H9 (cell line): ENCODE measurements at regions not wholly inside any gene's neighbourhood (a gene's known extent, or its start where the extent isn't known, plus 50 kb on each side); places are given as distances from the start of the nearest gene placed in this dataset.

Experiments
- DNase-seq: peaks from one replicate; pipeline ENCODE4 v3.0.0-alpha.2; 2017
- H2AFZ ChIP-seq: one replicate; pipeline ENCODE4 v1.6.1; 2013; ENCODE audit warnings: mild to moderate bottlenecking, low read length, control low read depth, moderate library complexity
- H2AK5ac ChIP-seq: 2 replicates; pipeline ENCODE4 v1.6.1; 2013; ENCODE audit warnings: low read length, control low read depth, mixed read lengths; ENCODE audit not compliant: insufficient read length
- H2BK120ac ChIP-seq: one replicate; pipeline ENCODE4 v1.6.1; 2013; ENCODE audit warnings: low read depth, mild to moderate bottlenecking, low read length, control low read depth, inconsistent platforms; ENCODE audit not compliant: poor library complexity, severe bottlenecking
- H2BK12ac ChIP-seq: 2 replicates; pipeline ENCODE4 v1.6.1; 2013; ENCODE audit warnings: low read length, control low read depth, mixed read lengths, low read depth; ENCODE audit not compliant: insufficient read length
- H2BK15ac ChIP-seq: 2 replicates; pipeline ENCODE4 v1.6.1; 2013; ENCODE audit warnings: low read depth, low read length, control low read depth
- H2BK20ac ChIP-seq: one replicate; pipeline ENCODE4 v1.6.1; 2013; ENCODE audit warnings: low read depth, mild to moderate bottlenecking, low read length, control low read depth, inconsistent platforms; ENCODE audit not compliant: poor library complexity, severe bottlenecking
- H2BK5ac ChIP-seq: 2 replicates; pipeline ENCODE4 v1.6.1; 2013; ENCODE audit warnings: low read length, control low read depth, mixed read lengths; ENCODE audit not compliant: insufficient read length
- H3K14ac ChIP-seq: 2 replicates; pipeline ENCODE4 v1.6.1; 2013; ENCODE audit warnings: low read length, control low read depth; ENCODE audit not compliant: insufficient read depth
- H3K18ac ChIP-seq: 2 replicates; pipeline ENCODE4 v1.6.1; 2013; ENCODE audit warnings: low read depth, mild to moderate bottlenecking, mixed read lengths, low read length, control low read depth; ENCODE audit not compliant: insufficient read length
- H3K23ac ChIP-seq: 2 replicates; pipeline ENCODE4 v1.6.1; 2013; ENCODE audit warnings: low read length, control low read depth, mixed read lengths, low read depth; ENCODE audit not compliant: insufficient read length
- H3K23me2 ChIP-seq: 2 replicates; pipeline ENCODE4 v1.6.1; 2013; ENCODE audit warnings: low read depth, mild to moderate bottlenecking, mixed read lengths, low read length, control low read depth; ENCODE audit not compliant: insufficient read length, poor library complexity, severe bottlenecking
- H3K27ac ChIP-seq: 2 replicates; pipeline ENCODE4 v1.5.1; 2013; ENCODE audit warnings: low read length, control low read depth, mixed read lengths, low read depth; ENCODE audit not compliant: insufficient read length
- H3K27me3 ChIP-seq: 2 replicates; pipeline ENCODE4 v1.6.1; 2013; ENCODE audit warnings: low read length, control low read depth, inconsistent platforms; ENCODE audit not compliant: insufficient read depth
- H3K4ac ChIP-seq: 2 replicates; pipeline ENCODE4 v1.6.1; 2013; ENCODE audit warnings: low read depth, mild to moderate bottlenecking, control low read depth, inconsistent platforms, low read length, moderate library complexity
- H3K4me1 ChIP-seq: 2 replicates; pipeline ENCODE4 v1.6.1; 2013; ENCODE audit warnings: low read length, control low read depth, inconsistent platforms; ENCODE audit not compliant: insufficient read depth
- H3K4me2 ChIP-seq: 2 replicates; pipeline ENCODE4 v1.6.1; 2013; ENCODE audit warnings: low read length, control low read depth, mixed read lengths; ENCODE audit not compliant: insufficient read length, insufficient read depth
- H3K56ac ChIP-seq: 2 replicates; pipeline ENCODE4 v1.6.1; 2013; ENCODE audit warnings: low read depth, mild to moderate bottlenecking, mixed read lengths, low read length, control low read depth; ENCODE audit not compliant: insufficient read length
- H3K79me1 ChIP-seq: 2 replicates; pipeline ENCODE4 v1.6.1; 2013; ENCODE audit warnings: low read depth, mild to moderate bottlenecking, moderate library complexity, low read length, control low read depth, inconsistent platforms; ENCODE audit not compliant: insufficient read depth, poor library complexity, severe bottlenecking
- H3K79me2 ChIP-seq: 2 replicates; pipeline ENCODE4 v1.6.1; 2013; ENCODE audit warnings: low read length, control low read depth, inconsistent platforms; ENCODE audit not compliant: insufficient read depth
- H3K9ac ChIP-seq: 2 replicates; pipeline ENCODE4 v1.6.1; 2013; ENCODE audit warnings: low read length, control low read depth, mixed read lengths; ENCODE audit not compliant: insufficient read length; ENCODE audit errors: extremely low read depth
- H3K9me3 ChIP-seq: one replicate; pipeline ENCODE4 v1.6.1; 2013; ENCODE audit warnings: low read depth, low read length, inconsistent platforms; ENCODE audit not compliant: control insufficient read depth
- H3T11ph ChIP-seq: one replicate; pipeline ENCODE4 v1.6.1; 2013; ENCODE audit warnings: mild to moderate bottlenecking, low read length, control low read depth, inconsistent platforms
- H4K20me1 ChIP-seq: one replicate; pipeline ENCODE4 v1.6.1; 2013; ENCODE audit not compliant: control insufficient read depth, insufficient read length, insufficient read depth
- H4K5ac ChIP-seq: 2 replicates; pipeline ENCODE4 v1.6.1; 2013; ENCODE audit warnings: low read depth, mild to moderate bottlenecking, mixed read lengths, low read length, control low read depth; ENCODE audit not compliant: insufficient read length
- H4K8ac ChIP-seq: replicated peaks from 2 replicates; pipeline ENCODE4 v1.6.1; 2013; ENCODE audit warnings: low read length, control low read depth, mixed read lengths, low read depth; ENCODE audit not compliant: insufficient read length
- H4K91ac ChIP-seq: 2 replicates; pipeline ENCODE4 v1.6.1; 2013; ENCODE audit warnings: low read depth, mild to moderate bottlenecking, moderate library complexity, mixed read lengths, low read length, control low read depth; ENCODE audit not compliant: insufficient read length
- H3K27ac Mint-ChIP-seq, 3 experiments: 2 replicates in 2 of 3; 3 replicates in 1 of 3; pipeline ENCODE4 v1.8.0; 2020 to 2021; ENCODE audit warnings: mixed read lengths in 3 of 3, mild to moderate bottlenecking in 1 of 3, moderate library complexity in 1 of 3
- H3K27me3 Mint-ChIP-seq: 2 replicates; pipeline ENCODE4 v1.8.0; 2021; ENCODE audit warnings: low read depth, mild to moderate bottlenecking, moderate library complexity, mixed read lengths
- H3K36me3 Mint-ChIP-seq, 3 experiments: 2 replicates in 2 of 3; 3 replicates in 1 of 3; pipeline ENCODE4 v1.8.0; 2020 to 2021; ENCODE audit warnings: low read depth in 3 of 3, mixed read lengths in 3 of 3; ENCODE audit not compliant: insufficient read depth in 1 of 3
- H3K4me1 Mint-ChIP-seq, 2 experiments: 2 replicates each; pipeline ENCODE4 v1.8.0; 2020; ENCODE audit warnings: mixed read lengths in 2 of 2
- H3K4me3 Mint-ChIP-seq, 2 experiments: 2 replicates in 1 of 2; 3 replicates in 1 of 2; pipeline ENCODE4 v1.8.0; 2020 to 2021; ENCODE audit warnings: mild to moderate bottlenecking in 2 of 2, mixed read lengths in 2 of 2, moderate library complexity in 1 of 2
- H3K9me3 Mint-ChIP-seq, 2 experiments: 2 replicates in 1 of 2; 3 replicates in 1 of 2; pipeline ENCODE4 v1.8.0; 2020; ENCODE audit warnings: mild to moderate bottlenecking in 2 of 2, mixed read lengths in 2 of 2, moderate library complexity in 1 of 2
- CTCF ChIP-seq: fragments of 200-600 bp; sonication (generic); conservative IDR thresholded peaks from 3 replicates; pipeline ENCODE4 v1.8.0; 2021; ENCODE audit warnings: antibody characterized with exemption, mild to moderate bottlenecking
- WGBS: extraction: QIAGEN DNeasy Blood & Tissue Kit; methylation state at CpG from one replicate; pipeline ENCODE4 v1.1.7; 2013; ENCODE audit warnings: missing lambda C conversion rate, low lambda C conversion rate, mixed read lengths; ENCODE audit not compliant: insufficient read length; ENCODE audit errors: extremely low coverage; 5-methylcytosine and 5-hydroxymethylcytosine counted together

DNA sequence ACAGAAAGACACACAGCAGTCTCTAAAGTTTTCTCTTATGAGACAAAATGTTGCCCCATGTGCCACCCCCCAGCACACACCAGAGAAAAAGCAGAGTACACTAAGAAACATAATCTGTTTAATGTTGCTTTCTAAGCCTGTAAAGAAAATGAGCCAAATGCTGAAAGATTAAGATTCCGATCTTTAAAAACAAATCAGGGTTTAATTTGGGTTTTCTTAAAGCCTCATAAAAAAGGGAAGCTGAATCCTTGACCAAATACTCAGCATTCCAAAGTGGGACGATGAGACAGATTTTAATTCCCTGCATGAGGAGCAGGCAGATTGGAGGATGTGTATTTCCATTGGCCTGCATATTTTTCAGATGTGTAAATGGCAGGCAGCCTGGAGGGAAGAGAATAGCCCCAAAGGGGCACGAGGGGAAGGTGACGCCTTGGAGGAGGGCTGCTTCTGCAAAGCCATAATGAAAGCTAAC, 118.4 kb downstream of the COPRS start:
- no peak overlapping the region for H3K27ac ChIP-seq
- no peak overlapping the region for H4K91ac ChIP-seq
- no peak overlapping the region for H2AFZ ChIP-seq

More for the DNA sequence above, 118.4 kb downstream of the COPRS start:
- Histone ChIP-seq H3K4me2 (no peak overlapping the region), H2AK5ac (no peak overlapping the region), H3K79me1 (no peaks in the 10 kb centered on the region), H2BK12ac (no peak overlapping the region), H3K23me2 (no peaks in the 10 kb centered on the region), H2BK20ac (no peak overlapping the region), H3K23ac (no peak overlapping the region), H2BK15ac (no peak overlapping the region), H4K20me1 (no peaks in the 10 kb centered on the region), H3K4ac (no peak overlapping the region), H3K4me1 (no peaks in the 10 kb centered on the region; the same call in 1 of the 2 replicates), H3K9ac (no peak overlapping the region), H3K14ac (no peak overlapping the region), H2BK120ac (no peak overlapping the region), H4K8ac (no peak overlapping the region), H3K79me2 (no peaks in the 10 kb centered on the region), H2BK5ac (no peak overlapping the region), H3K56ac (no peak overlapping the region), H3T11ph (no peak overlapping the region), H4K5ac (no peak overlapping the region), H3K18ac (no peak overlapping the region), H3K9me3 (no peaks in the 10 kb centered on the region), H3K27me3 (no peaks in the 10 kb centered on the region)
- H3K4me3 Mint-ChIP-seq: no peak overlapping the region
- no peak for DNase-seq
- no peaks in the 10 kb centered on the region for H3K36me3 Mint-ChIP-seq
- H3K27me3 Mint-ChIP-seq: no peaks in the 10 kb centered on the region; the same call in 1 of the 2 replicates
- H3K9me3 Mint-ChIP-seq: no peaks in the 10 kb centered on the region
- H3K4me1 Mint-ChIP-seq: peaks cover 10 to 17% of the 10 kb centered on the region in 2 experiments
- H3K27ac Mint-ChIP-seq: no peak overlapping the region
- no peak for TF ChIP-seq CTCF
- no CpG with 5 or more reads among the region's 4 CpGs for WGBS
